Stomach (tissue), 8 donors: ENCODE measurements at regions not wholly inside any gene's neighbourhood (a gene's known extent, or its start where the extent isn't known, plus 50 kb on each side); places are given as distances from the start of the nearest gene placed in this dataset.
"Not testable (repeated sequence)": the region's sequence is repeated elsewhere in the genome, so short reads cannot be mapped to it uniquely, and the experiment has no call there.

Experiments used
- DNase-seq, 2 donors: peaks; one replicate each; pipeline versions ENCODE4 v3.0.0 to v3.0.0-alpha.2; 2013 to 2019
- H3K27ac ChIP-seq, 5 donors: fragments of 200-600 bp in 4 of 5; sonication (generic) in 4 of 5; one replicate each; pipeline ENCODE4 v1.5.1; 2013 to 2019; ENCODE audit warnings: mild to moderate bottlenecking in 1 of 5, moderate library complexity in 1 of 5
- H3K27me3 ChIP-seq, 3 donors: fragments of 200-600 bp; sonication (generic); one replicate each; pipeline ENCODE4 v1.5.1; 2017 to 2019; ENCODE audit warnings: mixed run types in 1 of 3
- H3K36me3 ChIP-seq, 4 donors: fragments of 200-600 bp; sonication (generic); 1 replicate in 3 of 4; 2 replicates in 1 of 4; pipeline ENCODE4 v1.5.1; 2016 to 2019
- H3K4me1 ChIP-seq, 4 donors: fragments of 200-600 bp; sonication (generic); one replicate each; pipeline ENCODE4 v1.5.1; 2016 to 2019
- H3K4me3 ChIP-seq, 4 donors: fragments of 200-600 bp; sonication (generic) in 3 of 4; one replicate each; pipeline ENCODE4 v1.5.1; 2016 to 2019; ENCODE audit warnings: mild to moderate bottlenecking in 1 of 4
- H3K9me3 ChIP-seq, 4 donors: fragments of 200-600 bp; sonication (generic); one replicate each; pipeline ENCODE4 v1.5.1; 2016 to 2019
- EP300 ChIP-seq: sonication (generic); formaldehyde crosslinking; IDR thresholded peaks from one replicate; pipeline ENCODE4 v1.6.1; 2017; ENCODE audit warnings: antibody characterized with exemption
- POLR2A ChIP-seq, 4 donors: fragments of 450-650 bp; IDR thresholded peaks; one replicate each; pipeline ENCODE4 v1.6.1; 2016; ENCODE audit warnings: antibody characterized with exemption in 4 of 4, control low read depth in 2 of 4, mild to moderate bottlenecking in 1 of 4, moderate library complexity in 1 of 4
- POLR2AphosphoS5 ChIP-seq, 3 donors: sonication (generic); formaldehyde crosslinking; IDR thresholded peaks; one replicate each; pipeline ENCODE4 v1.6.1; 2016; ENCODE audit warnings: antibody characterized with exemption in 3 of 3
- WGBS, 5 donors: extraction: QIAGEN DNeasy Blood & Tissue Kit in 3 of 5; methylation state at CpG; one replicate each; pipeline versions ENCODE4 v1.1.5 to v1.1.7; 2013 to 2018; 5-methylcytosine and 5-hydroxymethylcytosine counted together
- intact Hi-C: fragments of 100-400 bp; cut with DNase I; formaldehyde crosslinking; loops from one replicate; pipeline ENCODE4 v1.15.1; 2023; ENCODE audit warnings: low total_unique reads
- TF ChIP-seq, protein P1 (sequence below), 7 experiments: fragments of 450-650 bp in 4 of 7; fragments of 200-600 bp in 3 of 7; sonication (generic) in 3 of 7; IDR thresholded peaks; one replicate each; pipeline ENCODE4 v1.5.1; 2016 to 2019; ENCODE audit warnings: antibody characterized with exemption in 7 of 7, control low read depth in 2 of 7, mild to moderate bottlenecking in 1 of 7
- donor health status: healthy with polysubstance abuse.
- donor health status: Bipolar disorder and iron deficiency.
- donor health status: healthy.

DNA sequence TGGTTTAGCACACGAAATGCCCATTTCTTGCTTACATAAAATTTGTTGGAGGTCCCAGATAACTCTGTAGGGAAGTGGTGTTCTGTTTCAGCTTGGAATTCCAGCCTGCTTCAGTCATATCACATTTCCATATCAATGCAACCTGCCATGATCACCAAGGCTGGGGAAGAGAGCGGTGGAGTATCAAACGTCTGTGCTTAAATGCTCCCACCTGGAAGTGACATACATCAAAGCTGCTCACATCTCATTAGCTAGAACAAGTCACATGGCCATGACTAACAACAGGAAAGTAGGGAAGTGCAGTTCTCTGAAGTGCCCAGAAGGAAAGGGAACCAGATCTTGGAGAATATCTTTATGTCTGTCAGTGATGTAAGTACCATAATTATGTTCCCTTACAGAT lies 130.2 kb upstream of the CFAP20DC start:
- WGBS, 5 donors, result 56 to 68% (median 63%) methylated on average over 3 of the region's 3 CpGs
- Histone ChIP-seq H3K9me3 (no peaks in the 10 kb centered on the region), H3K4me3 (no peak overlapping the region), H3K36me3 (no peaks in the 10 kb centered on the region), H3K4me1 (no peaks in the 10 kb centered on the region), H3K27ac (no peak overlapping the region), H3K27me3 (no peaks in the 10 kb centered on the region)
- DNase-seq, result no peak
- intact Hi-C loops, result no loop called here
- TF ChIP-seq POLR2AphosphoS5 (IDR thresholded peaks at IDR 0.05) (no peak), EP300 (no peak), POLR2A (IDR thresholded peaks at IDR 0.05) (no peak)
- TF ChIP-seq, protein P1, sequence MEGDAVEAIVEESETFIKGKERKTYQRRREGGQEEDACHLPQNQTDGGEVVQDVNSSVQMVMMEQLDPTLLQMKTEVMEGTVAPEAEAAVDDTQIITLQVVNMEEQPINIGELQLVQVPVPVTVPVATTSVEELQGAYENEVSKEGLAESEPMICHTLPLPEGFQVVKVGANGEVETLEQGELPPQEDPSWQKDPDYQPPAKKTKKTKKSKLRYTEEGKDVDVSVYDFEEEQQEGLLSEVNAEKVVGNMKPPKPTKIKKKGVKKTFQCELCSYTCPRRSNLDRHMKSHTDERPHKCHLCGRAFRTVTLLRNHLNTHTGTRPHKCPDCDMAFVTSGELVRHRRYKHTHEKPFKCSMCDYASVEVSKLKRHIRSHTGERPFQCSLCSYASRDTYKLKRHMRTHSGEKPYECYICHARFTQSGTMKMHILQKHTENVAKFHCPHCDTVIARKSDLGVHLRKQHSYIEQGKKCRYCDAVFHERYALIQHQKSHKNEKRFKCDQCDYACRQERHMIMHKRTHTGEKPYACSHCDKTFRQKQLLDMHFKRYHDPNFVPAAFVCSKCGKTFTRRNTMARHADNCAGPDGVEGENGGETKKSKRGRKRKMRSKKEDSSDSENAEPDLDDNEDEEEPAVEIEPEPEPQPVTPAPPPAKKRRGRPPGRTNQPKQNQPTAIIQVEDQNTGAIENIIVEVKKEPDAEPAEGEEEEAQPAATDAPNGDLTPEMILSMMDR (IDR thresholded peaks at IDR 0.05), result no peak

DNA sequence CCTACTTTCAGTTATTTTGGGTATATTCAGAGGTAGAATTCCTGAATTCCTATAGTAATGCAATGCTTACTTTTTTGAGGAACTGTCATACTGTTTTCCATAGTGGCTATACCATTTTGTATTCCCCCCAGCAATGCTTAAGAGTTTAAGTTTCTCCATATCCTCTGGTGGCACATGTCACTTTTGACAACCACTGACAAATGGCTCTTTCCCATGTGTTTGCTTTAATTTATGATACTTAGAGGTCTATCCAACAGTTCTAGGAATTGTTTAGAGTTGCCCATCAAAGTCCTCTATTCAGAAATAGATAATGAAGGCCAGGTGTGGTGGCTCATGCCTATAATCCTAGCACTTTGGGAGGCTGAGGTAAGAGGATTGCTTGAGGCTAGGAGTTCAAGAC lies 128.9 kb upstream of the CFAP20DC start:
- Histone ChIP-seq H3K36me3 (no peaks in the 10 kb centered on the region), H3K4me1 (no peaks in the 10 kb centered on the region), H3K27me3 (no peaks in the 10 kb centered on the region), H3K27ac (no peak overlapping the region), H3K9me3 (no peaks in the 10 kb centered on the region), H3K4me3 (no peak overlapping the region)
- intact Hi-C loops, result no loop called here
- DNase-seq, result no peak
- TF ChIP-seq EP300 (no peak), POLR2AphosphoS5 (IDR thresholded peaks at IDR 0.05) (no peak), POLR2A (IDR thresholded peaks at IDR 0.05) (no peak)
- TF ChIP-seq, protein P1 (IDR thresholded peaks at IDR 0.05), result no peak

DNA sequence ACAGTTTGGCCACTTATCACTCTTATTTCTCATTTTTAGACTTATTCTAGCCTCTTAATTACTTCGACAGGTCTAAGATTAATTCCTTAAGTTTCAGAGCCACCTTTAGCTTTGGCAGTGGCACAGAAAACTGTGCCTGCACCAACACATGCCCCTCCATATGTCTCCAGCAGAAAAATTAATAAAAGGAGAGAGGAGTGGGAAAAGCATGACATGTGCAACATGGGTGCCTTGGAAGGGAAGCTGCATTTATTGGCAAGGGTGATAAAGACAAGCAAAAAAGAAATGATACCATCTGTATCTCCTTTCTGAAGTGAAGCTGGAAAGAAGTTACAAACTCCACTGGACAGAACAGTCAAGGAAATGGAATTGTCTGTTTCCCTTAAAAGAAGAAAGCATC lies 121.7 kb upstream of the CFAP20DC start:
- TF ChIP-seq, protein P1 (IDR thresholded peaks at IDR 0.05), result no peak
- no peak for TF ChIP-seq POLR2AphosphoS5 (IDR thresholded peaks at IDR 0.05)
- TF ChIP-seq POLR2A (IDR thresholded peaks at IDR 0.05), result no peak
- no peak for TF ChIP-seq EP300
- H3K27ac ChIP-seq, result no peak overlapping the region
- no peak overlapping the region for H3K4me3 ChIP-seq
- H3K9me3 ChIP-seq, result no peaks in the 10 kb centered on the region
- no peaks in the 10 kb centered on the region for H3K4me1 ChIP-seq
- 74 to 93% (median 88%) methylated on average over 1 of the region's 1 CpG for WGBS, 5 donors
- intact Hi-C loops, result no loop called here
- DNase-seq, result no peak
- H3K27me3 ChIP-seq, result no peaks in the 10 kb centered on the region
- H3K36me3 ChIP-seq, result no peaks in the 10 kb centered on the region

DNA sequence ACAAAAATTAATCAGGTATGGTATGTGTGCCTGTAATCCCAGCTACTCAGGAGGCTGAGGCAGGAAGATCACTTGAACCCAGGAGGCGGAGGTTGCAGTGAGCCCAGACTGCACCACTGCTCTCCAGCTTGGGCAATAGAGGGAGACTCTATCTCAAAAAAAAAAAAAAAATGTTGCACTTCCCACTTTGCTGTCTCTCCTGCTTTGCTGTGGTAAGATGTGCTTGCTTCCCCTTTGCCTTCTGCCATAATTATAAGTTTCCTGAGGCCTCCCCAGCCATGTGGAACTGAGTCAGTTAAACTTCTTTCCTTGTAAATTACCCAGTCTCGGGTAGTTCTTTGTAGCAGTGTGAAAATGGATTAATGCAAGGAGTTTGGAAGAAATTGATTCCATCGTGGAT lies 120.3 kb upstream of the CFAP20DC start:
- H3K9me3 ChIP-seq, H3K27me3 ChIP-seq, H3K36me3 ChIP-seq, DNase-seq, H3K4me3 ChIP-seq, H3K4me1 ChIP-seq, H3K27ac ChIP-seq, intact Hi-C loops: not testable (repeated sequence)
- WGBS, 5 donors, result 85 to 90% (median 87%) methylated on average over 3 of the region's 3 CpGs

DNA sequence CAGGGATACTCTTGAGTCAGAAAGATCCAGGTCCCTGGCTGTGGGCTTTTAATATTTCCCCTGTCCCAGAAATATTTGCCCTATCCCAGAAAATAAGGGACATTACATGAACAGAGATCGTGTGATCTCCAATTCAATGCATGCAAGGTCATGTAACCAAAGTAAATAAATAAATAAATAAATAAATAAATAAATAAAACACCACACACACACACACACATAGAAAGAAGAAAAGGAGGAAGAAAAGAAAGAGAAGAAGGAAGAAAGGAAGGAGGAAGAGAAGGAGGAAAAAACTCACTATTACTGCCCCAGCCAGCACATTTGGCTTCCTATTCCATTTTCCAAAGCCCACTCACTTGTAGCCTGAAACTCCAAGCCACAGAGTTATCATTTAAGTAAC lies 117.9 kb upstream of the CFAP20DC start:
- Histone ChIP-seq H3K4me3 (no peak overlapping the region), H3K27me3 (no peaks in the 10 kb centered on the region), H3K27ac (no peak overlapping the region), H3K4me1 (no peaks in the 10 kb centered on the region), H3K9me3 (no peaks in the 10 kb centered on the region), H3K36me3 (no peaks in the 10 kb centered on the region)
- intact Hi-C loops, result no loop called here
- 44 to 91% (median 79%) methylated on average over 1 of the region's 1 CpG for WGBS, 5 donors
- no peak for DNase-seq
- TF ChIP-seq, protein P1 (IDR thresholded peaks at IDR 0.05), result no peak
- TF ChIP-seq POLR2AphosphoS5 (IDR thresholded peaks at IDR 0.05), result no peak
- TF ChIP-seq POLR2A (IDR thresholded peaks at IDR 0.05), result no peak
- no peak for TF ChIP-seq EP300
